Transverse colon (tissue), 1 donor: ENCODE measurements at regions not wholly inside any gene's neighbourhood (a gene's known extent, or its start where the extent isn't known, plus 50 kb on each side); places are given as distances from the start of the nearest gene placed in this dataset.

ENCODE experiments used
- EP300 ChIP-seq: sonication (generic); formaldehyde crosslinking; IDR thresholded peaks from one replicate; pipeline ENCODE4 v1.6.1; 2017; ENCODE audit warnings: antibody characterized with exemption, low read depth
- POLR2A ChIP-seq: fragments of 450-650 bp; IDR thresholded peaks from one replicate; pipeline ENCODE4 v1.6.1; 2016; ENCODE audit warnings: antibody characterized with exemption, mild to moderate bottlenecking, moderate library complexity

GRCh38 chr7:24411226-24411625 lies 127.2 kb downstream of the NPY start:
- TF ChIP-seq POLR2A: no peak
- no peak for TF ChIP-seq EP300
